GM12891 (cell line): ENCODE measurements at regions not wholly inside any gene's neighbourhood (a gene's known extent, or its start where the extent isn't known, plus 50 kb on each side); places are given as distances from the start of the nearest gene placed in this dataset.

Experiments
- PAX5 ChIP-seq: IDR thresholded peaks from 2 replicates; pipeline ENCODE4 v1.6.1; 2011; ENCODE audit warnings: low read length, moderate library complexity, mild to moderate bottlenecking; ENCODE audit not compliant: insufficient read depth, severe bottlenecking
- POLR2A ChIP-seq: IDR thresholded peaks from 2 replicates; pipeline ENCODE4 v1.6.1; 2011; ENCODE audit warnings: low read depth, low read length, control low read depth
- POLR2AphosphoS5 ChIP-seq: IDR thresholded peaks from 2 replicates; pipeline ENCODE4 v1.6.1; 2011; ENCODE audit warnings: low read depth, low read length, control low read depth
- SPI1 ChIP-seq: IDR thresholded peaks from 2 replicates; pipeline ENCODE4 v1.6.1; 2011; ENCODE audit warnings: low read depth, low read length, control low read depth

GRCh38 chr21:33975548-33976081 lies 60.0 kb upstream of the ATP5PO start:
- TF ChIP-seq POLR2AphosphoS5 (no peak; the same call in none of the 2 replicates), POLR2A (no peak; the same call in 1 of the 2 replicates), PAX5 (no peak), SPI1 (peak; percentile 98)
